GM12878 (cell line): ENCODE measurements at regions not wholly inside any gene's neighbourhood (a gene's known extent, or its start where the extent isn't known, plus 50 kb on each side); places are given as distances from the start of the nearest gene placed in this dataset.

Experiments used
- ATAC-seq: fragments of 200-7000 bp; cut with Tn5 transposase; 3 replicates; pipeline ENCODE4 v1.9.1; 2020; ENCODE audit warnings: mild to moderate bottlenecking, moderate library complexity
- BruUV-seq: library from RNA; stranded (reverse); fragments of 400-500 nt; replicated peaks from 2 replicates; lab custom pipeline; 2021; lab: Mats Ljungman, UMichigan
- CTCF ChIA-PET: fragments of 300-600 bp; sonication (Branson Sonifier 250); formaldehyde crosslinking; extraction: SDS; loops from one replicate; lab custom pipeline; 2021; ENCODE audit warnings: inconsistent platforms; lab: Yijun Ruan, JAX
- POLR2A ChIA-PET: fragments of 350-600 bp; formaldehyde crosslinking; extraction: SDS; loops from one replicate; lab custom pipeline; 2021; ENCODE audit warnings: inconsistent platforms; lab: Charles Lee
- RAD21 ChIA-PET: fragments of 300-600 bp; sonication (Branson Sonifier 250); formaldehyde crosslinking; loops from one replicate; lab custom pipeline; 2023; ENCODE audit warnings: antibody characterized with exemption; ENCODE audit not compliant: unreplicated experiment; lab: Charles Lee
- SMC1A ChIA-PET: fragments of 300-600 bp; sonication (Branson Sonifier 250); formaldehyde crosslinking; loops from one replicate; lab custom pipeline; 2023; ENCODE audit not compliant: unreplicated experiment, uncharacterized antibody; lab: Charles Lee
- DNase-seq: peaks from one replicate; pipeline ENCODE4 v3.0.0-alpha.2; 2011; ENCODE audit warnings: low read depth, low spot score
- FAIRE-seq: peaks from 3 replicates; lab custom pipeline; 2011; peaks lifted over from hg19 to GRCh38; lab: Jason Lieb, UNC
- H2AFZ ChIP-seq: 2 replicates; pipeline ENCODE4 v1.6.0; 2011; ENCODE audit warnings: low read depth, low read length, control low read depth; ENCODE audit not compliant: control insufficient read depth
- H3K27ac ChIP-seq: 2 replicates; pipeline ENCODE4 v1.5.1; 2011; ENCODE audit warnings: control low read depth; ENCODE audit not compliant: control insufficient read depth, insufficient read depth
- H3K27me3 ChIP-seq, 2 experiments: replicated peaks in 1 of 2; 2 replicates each; pipeline versions ENCODE4 v1.6.0 to v1.6.1; 2011; ENCODE audit warnings: low read length in 1 of 2; ENCODE audit not compliant: control insufficient read depth in 2 of 2, insufficient read depth in 2 of 2
- H3K36me3 ChIP-seq, 2 experiments: 2 replicates each; pipeline ENCODE4 v1.5.1; 2011; ENCODE audit warnings: low read length in 1 of 2; ENCODE audit not compliant: control insufficient read depth in 2 of 2, insufficient read depth in 2 of 2
- H3K4me1 ChIP-seq: 2 replicates; pipeline ENCODE4 v1.6.1; 2011; ENCODE audit warnings: mild to moderate bottlenecking, low read length, moderate library complexity, mixed read lengths; ENCODE audit not compliant: control insufficient read depth, insufficient read depth
- H3K4me2 ChIP-seq: 2 replicates; pipeline ENCODE4 v1.6.0; 2011; ENCODE audit warnings: control low read depth; ENCODE audit not compliant: control insufficient read depth, insufficient read depth
- H3K4me3 ChIP-seq: fragments of 200-600 bp; sonication (generic); 2 replicates; pipeline ENCODE4 v1.5.1; 2016
- H3K79me2 ChIP-seq: 2 replicates; pipeline ENCODE4 v1.6.0; 2011; ENCODE audit warnings: low read length; ENCODE audit not compliant: control insufficient read depth, insufficient read depth
- H3K9ac ChIP-seq: 2 replicates; pipeline ENCODE4 v1.8.0; 2011; ENCODE audit warnings: low read length, control low read depth, mixed read lengths; ENCODE audit not compliant: control insufficient read depth, insufficient read depth
- H3K9me3 ChIP-seq: replicated peaks from 3 replicates; pipeline ENCODE4 v1.5.1; 2011; ENCODE audit warnings: mild to moderate bottlenecking, low read length; ENCODE audit not compliant: control insufficient read depth, insufficient read depth
- H4K20me1 ChIP-seq: 2 replicates; pipeline ENCODE4 v1.6.0; 2011; ENCODE audit not compliant: control insufficient read depth, insufficient read depth
- ATF2 ChIP-seq: IDR thresholded peaks from 2 replicates; pipeline ENCODE4 v1.6.1; 2012; ENCODE audit warnings: low read length, inconsistent platforms
- ATF7 ChIP-seq: fragments of 450-650 bp; IDR thresholded peaks from 2 replicates; pipeline ENCODE4 v1.6.1; 2016; ENCODE audit warnings: low read depth, mild to moderate bottlenecking
- MAX ChIP-seq: IDR thresholded peaks from 2 replicates; pipeline ENCODE4 v1.6.1; 2012; ENCODE audit warnings: low read depth, low read length, improper control_type of control experiment
- MTA3 ChIP-seq: IDR thresholded peaks from 2 replicates; pipeline ENCODE4 v1.6.1; 2012; ENCODE audit warnings: low read length, inconsistent platforms, borderline replicate concordance
- PBX3 ChIP-seq: IDR thresholded peaks from 2 replicates; pipeline ENCODE4 v1.6.1; 2011; ENCODE audit warnings: mild to moderate bottlenecking, low read depth, low read length, moderate library complexity; ENCODE audit not compliant: insufficient replicate concordance
- POLR2A ChIP-seq: IDR thresholded peaks from 2 replicates; pipeline ENCODE4 v1.6.1; 2011; ENCODE audit warnings: low read depth, mild to moderate bottlenecking, low read length
- RAD51 ChIP-seq: fragments of 450-650 bp; IDR thresholded peaks from 2 replicates; pipeline ENCODE4 v1.6.1; 2016; ENCODE audit warnings: moderate library complexity, mild to moderate bottlenecking, inconsistent platforms
- RELA ChIP-seq: fragments of 450-650 bp; IDR thresholded peaks from 2 replicates; pipeline ENCODE4 v1.8.0; 2014; ENCODE audit warnings: borderline replicate concordance; ENCODE audit not compliant: partially characterized antibody
- REST ChIP-seq: IDR thresholded peaks from 2 replicates; pipeline ENCODE4 v1.6.1; 2012; ENCODE audit warnings: mild to moderate bottlenecking, low read depth, low read length
- RUNX3 ChIP-seq: IDR thresholded peaks from 2 replicates; pipeline ENCODE4 v1.6.1; 2012; ENCODE audit warnings: low read length, inconsistent platforms
- SUZ12 ChIP-seq: fragments of 200-600 bp; sonication (generic); IDR thresholded peaks from one replicate; pipeline ENCODE4 v1.6.1; 2018; ENCODE audit warnings: antibody characterized with exemption, mild to moderate bottlenecking; ENCODE audit not compliant: unreplicated experiment
- TCF3 ChIP-seq: IDR thresholded peaks from 2 replicates; pipeline ENCODE4 v1.6.1; 2012; ENCODE audit warnings: low read depth, mild to moderate bottlenecking, low read length, borderline replicate concordance; ENCODE audit not compliant: insufficient read depth
- WGBS: methylation state at CpG from one replicate; pipeline ENCODE4 v1.1.6; 2016; ENCODE audit warnings: low lambda C conversion rate; ENCODE audit not compliant: insufficient replicate concordance, insufficient coverage; ENCODE audit errors: missing lambda C conversion rate; 5-methylcytosine and 5-hydroxymethylcytosine counted together
- in situ Hi-C: fragments of 300-500 bp; cut with MboI; formaldehyde crosslinking; loops from 9 replicates; pipeline ENCODE4 v1.14.3; 2018; ENCODE audit warnings: mixed read lengths
- intact Hi-C: fragments of 100-400 bp; cut with micrococcal nuclease; formaldehyde crosslinking; loops from one replicate; pipeline ENCODE4 v1.14.2; 2022; ENCODE audit not compliant: unreplicated experiment

- no peak for TF ChIP-seq REST
- TF ChIP-seq MAX = no peak
- no peak for TF ChIP-seq POLR2A
- TF ChIP-seq RELA = no peak
- no peak for TF ChIP-seq TCF3
- no peak for TF ChIP-seq ATF2
- no peak for TF ChIP-seq MTA3
- TF ChIP-seq ATF7 = no peak
These were observed 92.0 kb upstream of the SLC4A7 start (continued) for GRCh38 chr3:27576171-27576570.

- no peaks in the 10 kb centered on the region for H3K9me3 ChIP-seq
- WGBS = 27% methylated on average over 3 of the region's 3 CpGs
- no peak overlapping the region for H2AFZ ChIP-seq
- no peak overlapping the region for H3K9ac ChIP-seq
- ATAC-seq (no peak), DNase-seq (no peak), FAIRE-seq (no peak)
- POLR2A ChIA-PET = no interaction called here
- BruUV-seq = no TSS peak
- no peak overlapping the region for H3K27ac ChIP-seq
- TF ChIP-seq RUNX3 (peak; percentile 43), PBX3 (no peak), RAD51 (no peak), SUZ12 (no peak)
- TF ChIP-seq, all 136 proteins: peak for 1
- Histone ChIP-seq H3K36me3 (no peaks in the 10 kb centered on the region), H3K4me1 (no peaks in the 10 kb centered on the region), H4K20me1 (no peaks in the 10 kb centered on the region), H3K27me3 (no peaks in the 10 kb centered on the region), H3K4me3 (no peak overlapping the region), H3K79me2 (no peaks in the 10 kb centered on the region), H3K4me2 (no peak overlapping the region)
- intact Hi-C loops = no loop called here
- in situ Hi-C loops = no loop called here
- SMC1A ChIA-PET = interaction anchor here (0.8 kb wide), 1 partner anchor 23 kb away, joined by 3 read pairs; no protein-coding TSS in a partner anchor
- RAD21 ChIA-PET = no interaction called here
- CTCF ChIA-PET = no interaction called here
These were observed 91.3 kb upstream of the SLC4A7 start for GRCh38 chr3:27575499-27575898.
